ENCODE measurements at regions not wholly inside any gene's neighbourhood (a gene's known extent, or its start where the extent isn't known, plus 50 kb on each side); places are given as distances from the start of the nearest gene placed in this dataset.

DNA sequence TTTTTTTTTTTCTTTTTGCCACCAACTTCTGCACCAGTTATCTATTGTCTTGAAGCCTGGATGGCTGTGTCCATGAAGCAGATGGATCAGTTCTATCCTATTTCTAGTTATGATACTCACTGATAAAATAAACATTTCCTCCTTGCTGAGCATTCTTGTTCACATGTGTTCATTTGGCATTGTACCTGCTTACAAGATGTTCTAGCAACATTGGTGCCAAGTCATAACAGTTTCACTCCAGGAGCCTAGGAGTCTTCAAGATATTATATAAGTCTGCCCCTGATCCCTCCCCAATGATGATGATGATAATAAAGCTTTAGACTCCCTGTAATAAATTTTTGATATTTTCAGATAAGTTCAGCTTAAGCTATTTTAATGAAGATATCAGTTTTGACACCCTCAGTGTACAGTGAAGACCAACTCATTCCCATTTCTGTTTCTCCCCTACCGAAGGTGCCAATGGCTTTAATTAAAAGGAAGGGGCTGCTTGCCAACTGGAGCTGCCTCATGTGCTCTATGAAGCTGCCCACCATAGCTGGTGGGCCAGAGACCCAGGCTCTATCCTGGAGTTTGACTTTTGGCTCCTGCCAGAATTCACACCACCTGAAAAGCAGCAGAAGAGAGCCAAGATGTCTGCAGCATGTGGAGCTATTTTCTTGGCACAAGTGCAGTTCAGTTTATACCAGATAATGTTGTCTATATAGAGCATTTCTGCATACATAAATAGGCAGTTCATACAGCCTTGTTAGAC is 265.4 kb upstream of the TET2 start:
- TF ChIP-seq POLR2A (IDR thresholded peaks at IDR 0.05; ENCODE audit: low read depth, low read length), result no peak
- TF ChIP-seq, protein P1, sequence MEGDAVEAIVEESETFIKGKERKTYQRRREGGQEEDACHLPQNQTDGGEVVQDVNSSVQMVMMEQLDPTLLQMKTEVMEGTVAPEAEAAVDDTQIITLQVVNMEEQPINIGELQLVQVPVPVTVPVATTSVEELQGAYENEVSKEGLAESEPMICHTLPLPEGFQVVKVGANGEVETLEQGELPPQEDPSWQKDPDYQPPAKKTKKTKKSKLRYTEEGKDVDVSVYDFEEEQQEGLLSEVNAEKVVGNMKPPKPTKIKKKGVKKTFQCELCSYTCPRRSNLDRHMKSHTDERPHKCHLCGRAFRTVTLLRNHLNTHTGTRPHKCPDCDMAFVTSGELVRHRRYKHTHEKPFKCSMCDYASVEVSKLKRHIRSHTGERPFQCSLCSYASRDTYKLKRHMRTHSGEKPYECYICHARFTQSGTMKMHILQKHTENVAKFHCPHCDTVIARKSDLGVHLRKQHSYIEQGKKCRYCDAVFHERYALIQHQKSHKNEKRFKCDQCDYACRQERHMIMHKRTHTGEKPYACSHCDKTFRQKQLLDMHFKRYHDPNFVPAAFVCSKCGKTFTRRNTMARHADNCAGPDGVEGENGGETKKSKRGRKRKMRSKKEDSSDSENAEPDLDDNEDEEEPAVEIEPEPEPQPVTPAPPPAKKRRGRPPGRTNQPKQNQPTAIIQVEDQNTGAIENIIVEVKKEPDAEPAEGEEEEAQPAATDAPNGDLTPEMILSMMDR (IDR thresholded peaks at IDR 0.05; ENCODE audit: extremely low read depth in 1 of 2, insufficient read depth in 1 of 2, low read depth in 1 of 2, low read length in 2 of 2), result no peak
- TF ChIP-seq EZH2 (IDR thresholded peaks at IDR 0.05; ENCODE audit: borderline replicate concordance, low read depth, low read length, severe bottlenecking), result no peak
- TF ChIP-seq MYC (IDR thresholded peaks at IDR 0.05; ENCODE audit: low read depth, low read length), result no peak
- TF ChIP-seq JUN (IDR thresholded peaks at IDR 0.05; ENCODE audit: borderline replicate concordance, insufficient read depth, insufficient read length, low read depth), result no peak
- no peak for TF ChIP-seq POLR2AphosphoS5 (IDR thresholded peaks at IDR 0.05; ENCODE audit: insufficient read depth, low read depth, low read length)
- no peak for TF ChIP-seq FOS (IDR thresholded peaks at IDR 0.05; ENCODE audit: borderline replicate concordance, insufficient read depth, low read length)
- TF ChIP-seq, protein P2, sequence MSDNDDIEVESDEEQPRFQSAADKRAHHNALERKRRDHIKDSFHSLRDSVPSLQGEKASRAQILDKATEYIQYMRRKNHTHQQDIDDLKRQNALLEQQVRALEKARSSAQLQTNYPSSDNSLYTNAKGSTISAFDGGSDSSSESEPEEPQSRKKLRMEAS (IDR thresholded peaks at IDR 0.05; ENCODE audit: insufficient read depth, insufficient read length), result no peak

Data from endothelial cell of umbilical vein (primary cell).